SK-N-SH (cell line): ENCODE measurements at regions not wholly inside any gene's neighbourhood (a gene's known extent, or its start where the extent isn't known, plus 50 kb on each side); places are given as distances from the start of the nearest gene placed in this dataset.

Source experiments
- CTCF ChIP-seq: fragments of 200-600 bp; sonication (generic); IDR thresholded peaks from 2 replicates; pipeline ENCODE4 v1.6.1; 2017; ENCODE audit warnings: antibody characterized with exemption, mild to moderate bottlenecking, moderate library complexity
- EP300 ChIP-seq, 2 experiments: IDR thresholded peaks; 2 replicates each; pipeline versions ENCODE4 v1.4.0 to v1.6.1; 2012; ENCODE audit warnings: borderline replicate concordance in 1 of 2, low read depth in 1 of 2, low read length in 1 of 2

- no peak for TF ChIP-seq EP300 (IDR thresholded peaks at IDR 0.05; ENCODE audit: borderline replicate concordance in 1 of 2, low read depth in 1 of 2, low read length in 1 of 2)
- TF ChIP-seq CTCF: no peak
These were observed 118.2 kb upstream of the RND3 start for GRCh38 chr2:150605664-150606063.
